Lung (tissue), 11 donors: ENCODE measurements at regions not wholly inside any gene's neighbourhood (a gene's known extent, or its start where the extent isn't known, plus 50 kb on each side); places are given as distances from the start of the nearest gene placed in this dataset.

Source experiments
- ATAC-seq: fragments of 200-7000 bp; cut with Tn5 transposase; one replicate; pipeline ENCODE4 v1.9.1; 2020; ENCODE audit warnings: moderate number of reproducible peaks; ENCODE audit not compliant: insufficient read depth, low FRiP score
- DNase-seq, 3 donors: peaks; one replicate each; pipeline ENCODE4 v3.0.0-alpha.2; 2013 to 2017
- H3K27ac ChIP-seq, 2 donors: one replicate each; pipeline ENCODE4 v1.5.1; 2013; ENCODE audit warnings: mild to moderate bottlenecking in 2 of 2, moderate library complexity in 2 of 2, control low read depth in 1 of 2, inconsistent platforms in 1 of 2, low read depth in 1 of 2, low read length in 1 of 2
- H3K27me3 ChIP-seq, 3 donors: one replicate each; pipeline ENCODE4 v1.5.1; 2013; ENCODE audit warnings: low read length in 2 of 3; ENCODE audit not compliant: control insufficient read depth in 3 of 3, insufficient read depth in 3 of 3
- H3K36me3 ChIP-seq, 4 donors: one replicate each; pipeline ENCODE4 v1.5.1; 2013; ENCODE audit warnings: low read length in 4 of 4, mild to moderate bottlenecking in 1 of 4, moderate library complexity in 1 of 4; ENCODE audit not compliant: control insufficient read depth in 4 of 4, insufficient read depth in 4 of 4
- H3K4me1 ChIP-seq, 5 donors: one replicate each; pipeline ENCODE4 v1.5.1; 2013; ENCODE audit warnings: low read length in 5 of 5, mild to moderate bottlenecking in 2 of 5, moderate library complexity in 1 of 5; ENCODE audit not compliant: control insufficient read depth in 5 of 5, insufficient read depth in 5 of 5
- H3K4me3 ChIP-seq: one replicate; pipeline ENCODE4 v1.5.1; 2013; ENCODE audit warnings: mild to moderate bottlenecking, control low read depth, moderate library complexity
- H3K9ac ChIP-seq, 2 donors: one replicate each; pipeline ENCODE4 v1.5.1; 2013; ENCODE audit warnings: low read length in 2 of 2, control low read depth in 1 of 2; ENCODE audit not compliant: insufficient read depth in 1 of 2
- H3K9me3 ChIP-seq, 4 donors: one replicate each; pipeline ENCODE4 v1.5.1; 2013; ENCODE audit warnings: low read length in 3 of 4, mild to moderate bottlenecking in 1 of 4, moderate library complexity in 1 of 4; ENCODE audit not compliant: control insufficient read depth in 4 of 4, insufficient read depth in 3 of 4
- WGBS, 2 donors: extraction: QIAGEN DNeasy Blood & Tissue Kit; methylation state at CpG; one replicate each; pipeline ENCODE4 v1.1.7; 2013; 5-methylcytosine and 5-hydroxymethylcytosine counted together
- TF ChIP-seq, protein P1 (sequence below): IDR thresholded peaks from 2 replicates; pipeline ENCODE4 v1.5.1; 2012; ENCODE audit warnings: mild to moderate bottlenecking; ENCODE audit errors: control extremely low read depth, extremely low read depth
- donor health status: control.
- donor health status: control.
- donor health status: Bipolar disorder and iron deficiency.
- donor health status: healthy.
- donor health status: DM: yes; HTN: yes; CAD: no.

DNA sequence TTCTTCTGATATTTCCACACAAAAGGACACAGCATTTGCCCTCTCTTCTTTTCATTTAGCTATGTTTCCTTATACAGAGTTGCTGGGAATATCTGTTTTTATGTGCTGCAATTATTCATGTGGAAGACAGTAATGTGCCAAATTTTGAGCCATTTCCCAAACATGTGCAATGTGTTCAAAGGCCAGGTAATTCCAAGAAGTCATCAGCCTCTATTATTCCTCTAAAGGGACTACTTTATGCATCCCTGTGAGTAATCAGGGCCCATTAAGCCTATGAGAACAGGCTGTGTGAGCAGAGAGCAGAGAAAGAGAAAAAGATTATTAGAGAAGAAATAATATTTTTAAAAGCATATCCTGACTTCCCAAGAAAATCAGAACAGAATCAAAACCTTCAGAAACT, 107.6 kb upstream of the OSR1 start:
- Histone ChIP-seq H3K36me3 (no peaks in the 10 kb centered on the region), H3K9me3 (peaks cover 0 to 4% (median 2%) of the 10 kb centered on the region in 4 donors), H3K4me1 (peaks cover 0 to 3% (median 0%) of the 10 kb centered on the region in 5 donors), H3K27ac (no peak overlapping the region), H3K9ac (no peak overlapping the region), H3K27me3 (no peaks in the 10 kb centered on the region), H3K4me3 (no peak overlapping the region)
- DNase-seq (no peak), ATAC-seq (no peak)
- TF ChIP-seq, protein P1, sequence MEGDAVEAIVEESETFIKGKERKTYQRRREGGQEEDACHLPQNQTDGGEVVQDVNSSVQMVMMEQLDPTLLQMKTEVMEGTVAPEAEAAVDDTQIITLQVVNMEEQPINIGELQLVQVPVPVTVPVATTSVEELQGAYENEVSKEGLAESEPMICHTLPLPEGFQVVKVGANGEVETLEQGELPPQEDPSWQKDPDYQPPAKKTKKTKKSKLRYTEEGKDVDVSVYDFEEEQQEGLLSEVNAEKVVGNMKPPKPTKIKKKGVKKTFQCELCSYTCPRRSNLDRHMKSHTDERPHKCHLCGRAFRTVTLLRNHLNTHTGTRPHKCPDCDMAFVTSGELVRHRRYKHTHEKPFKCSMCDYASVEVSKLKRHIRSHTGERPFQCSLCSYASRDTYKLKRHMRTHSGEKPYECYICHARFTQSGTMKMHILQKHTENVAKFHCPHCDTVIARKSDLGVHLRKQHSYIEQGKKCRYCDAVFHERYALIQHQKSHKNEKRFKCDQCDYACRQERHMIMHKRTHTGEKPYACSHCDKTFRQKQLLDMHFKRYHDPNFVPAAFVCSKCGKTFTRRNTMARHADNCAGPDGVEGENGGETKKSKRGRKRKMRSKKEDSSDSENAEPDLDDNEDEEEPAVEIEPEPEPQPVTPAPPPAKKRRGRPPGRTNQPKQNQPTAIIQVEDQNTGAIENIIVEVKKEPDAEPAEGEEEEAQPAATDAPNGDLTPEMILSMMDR = no peak

DNA sequence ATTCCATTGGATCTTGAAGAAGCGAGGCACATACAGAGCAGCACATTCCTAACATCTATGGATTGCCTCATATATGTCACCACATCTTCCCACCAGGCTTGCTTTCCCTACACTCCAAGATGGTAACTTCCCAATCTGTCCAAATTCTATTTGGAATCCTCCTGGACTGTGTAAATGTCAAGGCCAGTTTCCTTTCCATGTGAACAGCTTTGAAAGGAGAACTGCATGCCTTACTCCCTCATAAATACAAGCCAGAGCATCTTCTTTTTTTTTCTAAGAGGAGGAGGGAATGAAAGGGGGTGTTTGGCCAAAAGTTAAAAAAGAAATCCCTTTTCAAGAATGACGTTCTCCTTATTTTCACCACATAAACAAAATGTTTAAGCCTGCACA, 103.8 kb upstream of the OSR1 start:
- H3K27ac ChIP-seq = no peak overlapping the region
- no peaks in the 10 kb centered on the region for H3K27me3 ChIP-seq
- DNase-seq = no peak
- H3K9me3 ChIP-seq = peaks cover 0 to 4% (median 2%) of the 10 kb centered on the region in 4 donors
- TF ChIP-seq, protein P1 = no peak
- H3K4me1 ChIP-seq = peaks cover 0 to 3% (median 0%) of the 10 kb centered on the region in 5 donors
- no peak overlapping the region for H3K9ac ChIP-seq
- no peak overlapping the region for H3K4me3 ChIP-seq
- no peaks in the 10 kb centered on the region for H3K36me3 ChIP-seq
- WGBS, 2 donors = 71 to 86% methylated on average over 2 of the region's 2 CpGs
- no peak for ATAC-seq

DNA sequence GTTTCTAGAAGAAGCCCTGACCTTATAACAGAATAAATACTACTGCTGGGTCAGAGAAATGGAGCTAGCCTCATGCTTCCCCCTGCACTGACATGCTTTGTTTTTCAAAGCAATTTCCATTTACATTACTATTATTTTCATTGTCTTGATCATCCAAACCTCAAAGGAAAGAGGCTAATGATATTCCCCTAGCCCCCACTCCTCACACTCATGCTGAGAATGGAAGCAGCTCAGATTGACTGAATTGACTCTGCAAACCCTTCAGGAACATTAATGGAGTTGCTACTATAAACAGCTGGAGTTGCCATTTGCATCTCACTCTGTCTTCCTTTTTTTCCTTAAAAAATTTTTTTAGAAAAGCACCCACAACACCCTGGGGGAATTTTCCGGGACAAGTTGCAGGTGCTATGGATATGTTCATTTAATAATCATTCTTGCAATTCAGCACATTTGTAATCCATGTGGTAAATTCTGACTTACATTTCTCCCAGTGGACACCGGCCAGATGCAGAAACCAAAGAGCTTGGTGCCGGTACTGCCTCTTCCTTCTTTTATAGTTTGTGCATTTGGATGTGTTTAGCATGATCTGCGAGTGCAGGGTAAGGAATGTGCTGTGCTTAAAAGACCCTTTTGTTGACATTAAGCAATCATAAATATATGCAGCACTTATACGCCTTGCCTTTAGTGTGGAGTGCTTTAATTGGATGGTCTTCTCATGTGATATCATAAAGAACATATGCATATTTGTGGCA, 103.3 kb upstream of the OSR1 start:
- H3K4me3 ChIP-seq = no peak overlapping the region

More for the DNA sequence above, 103.3 kb upstream of the OSR1 start:
- peaks cover 0 to 3% (median 0%) of the 10 kb centered on the region in 5 donors for H3K4me1 ChIP-seq
- no peaks in the 10 kb centered on the region for H3K27me3 ChIP-seq
- H3K36me3 ChIP-seq = no peaks in the 10 kb centered on the region
- TF ChIP-seq, protein P1 = no peak
- no peak overlapping the region for H3K9ac ChIP-seq
- 53 to 62% methylated on average over 5 of the region's 5 CpGs for whole genome bisulfite sequencing, 2 donors
- peaks cover 0 to 4% (median 2%) of the 10 kb centered on the region in 4 donors for H3K9me3 ChIP-seq
- ATAC-seq (no peak), DNase-seq (peak in 2 of 3 donors; percentile 38 to 49)
- no peak overlapping the region for H3K27ac ChIP-seq
